ENCODE measurements at regions not wholly inside any gene's neighbourhood (a gene's known extent, or its start where the extent isn't known, plus 50 kb on each side); places are given as distances from the start of the nearest gene placed in this dataset.

GRCh38 chr4:19838858-19839257 lies 412.8 kb upstream of the SLIT2 start:
- Histone ChIP-seq H3K79me2 (ENCODE audit: insufficient read depth, low read length) (no peaks in the 10 kb centered on the region), H3K36me3 (replicated peaks in 1 of 2; ENCODE audit: control insufficient read depth in 1 of 2, insufficient read depth in 2 of 2, low read length in 2 of 2) (no peaks in the 10 kb centered on the region), H3K4me3 (replicated peaks in 1 of 3; ENCODE audit: low read depth in 2 of 3, low read length in 3 of 3) (no peak overlapping the region), H3K27me3 (ENCODE audit: control insufficient read depth in 2 of 2, insufficient read depth in 2 of 2, low read length in 2 of 2) (no peaks in the 10 kb centered on the region), H3K27ac (ENCODE audit: low read depth in 1 of 2, low read length in 2 of 2) (no peak overlapping the region), H4K20me1 (ENCODE audit: insufficient read depth, low read length) (no peaks in the 10 kb centered on the region), H2AFZ (ENCODE audit: insufficient read depth, low read depth, low read length, poor library complexity, severe bottlenecking) (no peak overlapping the region), H3K4me2 (replicated peaks; ENCODE audit: extremely low read depth, low read length, poor library complexity, severe bottlenecking) (no peak overlapping the region), H3K9me3 (replicated peaks in 1 of 2; ENCODE audit: control insufficient read depth in 1 of 2, insufficient read depth in 1 of 2, low read length in 2 of 2) (no peaks in the 10 kb centered on the region), H3K9ac (ENCODE audit: insufficient read depth, low read length, poor library complexity, severe bottlenecking) (no peak overlapping the region), H3K4me1 (ENCODE audit: control insufficient read depth in 1 of 2, insufficient read depth in 2 of 2, low read length in 2 of 2) (no peaks in the 10 kb centered on the region)
- no peak for TF ChIP-seq CTCF (IDR thresholded peaks at IDR 0.05)
- no peaks in the 10 kb centered on the region for H3K27me3 Mint-ChIP-seq (ENCODE audit: low read depth in 3 of 3)
- intact Hi-C loops (cut with micrococcal nuclease): no loop called here
- DNase-seq: no peak
- no peak overlapping the region for H3K4me3 Mint-ChIP-seq
- H3K36me3 Mint-ChIP-seq: no peaks in the 10 kb centered on the region
- H3K4me1 Mint-ChIP-seq: no peaks in the 10 kb centered on the region
- WGBS (ENCODE audit: insufficient coverage): no CpG with 5 or more reads among the region's 1 CpG
- peaks cover 0 to 6% (median 0%) of the 10 kb centered on the region in 7 donors for H3K9me3 Mint-ChIP-seq
- H3K27ac Mint-ChIP-seq: no peak overlapping the region

GRCh38 chr4:19835429-19835828 lies 416.3 kb upstream of the SLIT2 start:
- Histone ChIP-seq H3K9ac (ENCODE audit: insufficient read depth, low read length, poor library complexity, severe bottlenecking) (no peak overlapping the region), H3K4me1 (ENCODE audit: control insufficient read depth in 1 of 2, insufficient read depth in 2 of 2, low read length in 2 of 2) (no peaks in the 10 kb centered on the region), H2AFZ (ENCODE audit: insufficient read depth, low read depth, low read length, poor library complexity, severe bottlenecking) (no peak overlapping the region), H3K27ac (ENCODE audit: low read depth in 1 of 2, low read length in 2 of 2) (no peak overlapping the region), H3K27me3 (ENCODE audit: control insufficient read depth in 2 of 2, insufficient read depth in 2 of 2, low read length in 2 of 2) (no peaks in the 10 kb centered on the region), H4K20me1 (ENCODE audit: insufficient read depth, low read length) (no peaks in the 10 kb centered on the region), H3K4me2 (replicated peaks; ENCODE audit: extremely low read depth, low read length, poor library complexity, severe bottlenecking) (no peak overlapping the region), H3K9me3 (replicated peaks in 1 of 2; ENCODE audit: control insufficient read depth in 1 of 2, insufficient read depth in 1 of 2, low read length in 2 of 2) (no peaks in the 10 kb centered on the region), H3K4me3 (replicated peaks in 1 of 3; ENCODE audit: low read depth in 2 of 3, low read length in 3 of 3) (no peak overlapping the region), H3K79me2 (ENCODE audit: insufficient read depth, low read length) (no peaks in the 10 kb centered on the region), H3K36me3 (replicated peaks in 1 of 2; ENCODE audit: control insufficient read depth in 1 of 2, insufficient read depth in 2 of 2, low read length in 2 of 2) (no peaks in the 10 kb centered on the region)
- Mint-ChIP-seq H3K4me1 (no peaks in the 10 kb centered on the region), H3K27ac (no peak overlapping the region), H3K4me3 (no peak overlapping the region), H3K36me3 (no peaks in the 10 kb centered on the region), H3K27me3 (ENCODE audit: low read depth in 3 of 3) (no peaks in the 10 kb centered on the region), H3K9me3 (peaks cover 0 to 6% (median 0%) of the 10 kb centered on the region in 7 donors)
- no peak for DNase-seq
- TF ChIP-seq CTCF (IDR thresholded peaks at IDR 0.05): no peak
- intact Hi-C loops (cut with micrococcal nuclease): no loop called here
- WGBS (ENCODE audit: insufficient coverage): 92% methylated on average over 1 of the region's 3 CpGs
